Endometrial microvascular endothelial cells (primary cell): ENCODE measurements at regions not wholly inside any gene's neighbourhood (a gene's known extent, or its start where the extent isn't known, plus 50 kb on each side); places are given as distances from the start of the nearest gene placed in this dataset.

Experiments
- in situ Hi-C: cut with HindIII; loops from 2 replicates; pipeline ENCODE4 v1.10.0; 2017; ENCODE audit warnings: low sequenced_read_pairs, low pct_unique_long_range_greater_than_20kb; ENCODE audit errors: inconsistent ontology term

DNA sequence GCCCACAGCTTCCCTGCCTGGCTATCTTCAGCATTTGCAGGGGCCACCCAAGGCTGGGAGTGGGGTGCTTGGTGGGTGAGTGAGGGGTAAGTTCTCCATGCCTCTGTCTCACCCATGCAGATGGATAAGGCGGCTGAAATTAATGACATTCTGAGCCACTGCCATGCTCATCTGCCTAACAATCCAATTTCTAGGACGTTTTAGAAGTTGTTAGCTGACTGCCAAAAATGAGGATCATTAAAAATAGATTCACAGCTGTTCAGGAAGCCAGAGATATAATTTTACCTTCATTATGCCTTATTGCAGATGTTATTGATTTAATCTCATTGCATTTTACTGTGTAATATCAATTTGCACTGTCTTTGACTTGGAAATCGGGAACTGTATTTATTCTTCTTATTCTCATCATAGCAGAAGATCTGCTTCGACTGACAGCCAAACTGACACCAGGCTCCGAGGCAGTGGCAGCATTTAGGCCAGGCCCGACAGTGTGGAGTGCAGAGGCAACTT, 334.4 kb upstream of the NPVF start:
- in situ Hi-C loops, result no loop called here

DNA sequence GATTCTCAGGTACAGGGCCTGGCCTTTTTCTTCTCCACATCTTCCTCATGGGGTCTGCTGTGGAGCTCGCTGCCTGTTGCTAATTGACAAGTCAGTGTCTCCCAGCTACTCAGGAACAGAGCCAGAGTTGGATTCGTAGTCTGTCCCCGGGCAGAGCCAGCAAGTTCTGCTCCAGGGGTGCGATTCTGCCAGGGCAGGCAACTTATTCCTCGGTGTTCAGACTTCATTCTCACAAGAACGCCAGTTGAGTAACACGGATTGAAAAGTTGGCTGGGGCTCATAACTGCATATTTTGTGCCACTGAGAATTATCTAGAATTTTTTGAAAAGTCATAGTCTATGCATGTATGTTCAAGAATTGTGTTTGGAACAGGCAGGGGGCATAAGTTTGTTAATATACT, 336.7 kb upstream of the NPVF start:
- in situ Hi-C loops, result no loop called here

DNA sequence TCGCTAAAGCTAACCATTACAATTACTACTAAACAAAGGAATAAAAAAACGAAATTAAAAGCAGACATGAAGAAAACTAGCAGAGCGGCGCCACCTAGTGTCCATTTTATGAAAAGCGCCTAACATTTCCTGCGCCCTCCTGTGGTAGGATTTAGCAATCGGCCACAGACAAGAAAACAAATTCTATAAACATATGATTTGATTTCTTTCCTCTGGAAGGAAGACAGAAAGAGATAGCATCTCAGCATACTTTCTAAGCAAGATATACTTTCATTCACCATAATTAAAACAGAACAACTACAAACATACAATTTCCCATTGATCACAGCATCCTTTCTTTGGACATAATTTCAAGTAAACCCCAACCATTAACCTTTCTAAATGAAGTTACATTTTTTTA, 337.7 kb upstream of the NPVF start:
- in situ Hi-C loops, result no loop called here

DNA sequence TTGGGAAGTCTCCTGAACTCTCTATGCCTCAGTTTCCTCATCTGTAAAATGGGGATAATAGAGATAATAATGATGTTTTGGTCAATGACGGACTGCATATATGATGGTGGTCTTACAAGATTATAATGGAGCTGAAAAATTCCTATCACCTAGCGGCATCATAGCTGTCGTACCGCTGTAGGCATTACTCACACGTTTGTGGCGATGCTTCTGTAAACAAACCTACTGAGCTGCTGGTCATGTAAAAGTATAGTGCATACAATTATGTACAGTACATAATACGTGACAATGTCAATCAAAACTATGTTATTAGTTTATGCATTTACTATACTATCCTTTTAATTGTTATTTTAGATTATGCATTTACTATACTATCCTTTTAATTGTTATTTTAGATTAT, 339.1 kb upstream of the NPVF start:
- in situ Hi-C loops, result no loop called here

DNA sequence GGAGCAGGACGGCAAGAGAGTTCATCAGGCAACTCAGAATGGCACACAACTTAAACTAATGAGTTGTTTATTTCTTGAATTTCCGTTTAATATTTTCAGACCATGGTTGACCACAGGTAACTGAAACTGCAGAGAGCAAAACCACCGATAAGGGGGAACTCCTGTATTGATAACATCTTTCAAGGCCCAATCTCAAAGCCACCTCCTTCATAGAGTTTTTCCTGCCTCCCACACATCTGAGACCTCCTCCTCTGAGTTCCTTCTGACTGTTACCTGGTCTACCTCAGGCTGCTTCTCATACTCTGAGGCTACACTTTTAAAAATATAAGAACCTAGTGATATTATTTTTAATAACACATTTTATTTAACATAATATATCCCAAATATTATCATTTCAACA, 341.5 kb upstream of the NPVF start:
- in situ Hi-C loops, result no loop called here

DNA sequence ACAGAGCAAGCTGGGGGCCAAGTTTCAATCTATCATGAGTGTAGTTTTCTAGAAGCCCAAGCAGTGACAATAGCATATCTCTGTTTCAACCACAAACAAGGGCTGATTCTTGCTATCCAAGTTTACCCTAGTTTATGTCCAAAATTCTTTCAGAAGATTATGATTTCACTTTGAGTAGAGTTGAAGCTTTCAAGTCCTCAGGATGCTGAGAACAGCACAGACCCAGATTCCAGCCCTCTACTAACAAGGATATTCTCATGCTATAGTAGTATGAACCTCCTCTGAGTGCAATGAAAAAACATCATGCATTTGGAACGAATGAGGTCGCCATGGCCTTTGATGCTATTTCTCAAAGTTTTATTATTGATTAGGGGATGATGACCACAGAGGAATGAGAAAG, 344.1 kb upstream of the NPVF start:
- in situ Hi-C loops, result no loop called here

DNA sequence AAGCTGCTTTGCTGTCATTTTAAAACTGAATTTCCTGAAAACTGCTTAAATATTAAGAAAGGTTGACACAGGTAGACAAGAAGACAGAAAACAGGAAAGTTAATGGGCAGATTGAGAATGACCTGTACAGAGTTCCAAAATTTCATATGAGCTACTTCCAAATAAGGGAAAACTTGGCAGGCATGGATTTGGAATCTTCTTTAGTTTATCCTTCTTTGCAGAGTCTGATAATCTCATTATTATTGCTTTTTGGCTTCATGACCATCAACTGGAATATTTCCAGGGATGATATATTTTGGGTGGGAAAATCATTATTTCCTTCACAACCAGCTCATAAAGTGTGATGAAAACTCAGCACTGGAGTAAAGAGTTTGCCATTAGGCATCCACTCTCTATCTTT, 346.5 kb upstream of the NPVF start:
- in situ Hi-C loops, result no loop called here

DNA sequence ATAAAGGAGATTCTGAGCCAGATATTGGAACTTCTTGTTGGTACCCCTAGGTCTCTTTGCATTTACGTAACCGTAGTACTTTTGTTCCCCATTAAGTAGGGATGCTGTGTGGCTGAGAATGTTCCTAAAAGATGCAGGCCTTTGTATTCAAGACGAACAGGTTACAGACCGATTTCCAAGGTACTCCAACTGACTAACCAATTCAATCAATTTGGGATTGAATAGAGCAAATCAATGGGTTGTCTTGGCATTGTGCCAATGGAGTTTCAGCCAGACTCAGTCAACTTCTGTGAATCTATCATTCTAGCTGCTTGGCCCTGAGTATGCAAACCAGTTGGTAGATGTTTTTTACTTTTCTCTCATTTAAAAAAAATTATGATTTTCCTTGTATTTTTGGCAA, 347.3 kb upstream of the NPVF start:
- in situ Hi-C loops, result no loop called here

DNA sequence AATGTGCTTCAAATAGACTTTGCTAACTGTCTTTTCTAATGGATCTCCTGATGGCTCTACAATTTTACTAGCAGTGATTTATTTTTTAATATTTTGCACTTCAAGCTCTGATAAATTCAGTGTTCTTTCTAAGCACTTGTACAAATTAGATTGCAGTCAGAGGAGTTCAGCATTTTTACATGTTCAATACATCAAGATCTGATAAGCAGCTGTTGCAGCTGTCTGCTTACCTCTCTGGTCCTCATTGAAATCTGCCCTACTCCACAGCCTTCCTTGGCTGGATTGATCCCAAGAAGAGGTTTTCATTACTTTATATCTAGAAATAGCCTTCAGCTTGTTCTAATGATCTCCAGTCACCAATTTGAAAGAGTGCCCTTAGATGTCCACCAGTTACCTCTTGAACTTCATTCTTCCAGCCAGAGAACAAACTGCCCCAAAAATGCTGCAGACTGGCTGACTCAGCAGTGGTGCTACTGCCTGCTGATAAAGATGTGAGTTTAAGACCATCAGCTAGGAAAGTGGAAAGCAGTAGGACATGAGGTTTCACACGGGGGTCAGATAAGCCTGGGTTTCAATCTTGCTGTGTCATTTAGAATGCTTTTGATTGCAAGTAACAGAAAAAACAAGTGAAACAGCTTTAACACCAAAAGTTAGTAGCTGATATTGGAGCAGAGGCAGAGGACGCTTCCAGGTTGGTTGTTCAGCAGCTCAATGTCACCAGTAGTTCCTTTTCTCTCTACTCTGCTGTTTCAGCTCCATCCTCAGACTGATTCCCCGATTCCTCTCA, 350.9 kb upstream of the NPVF start:
- in situ Hi-C loops, result no loop called here

DNA sequence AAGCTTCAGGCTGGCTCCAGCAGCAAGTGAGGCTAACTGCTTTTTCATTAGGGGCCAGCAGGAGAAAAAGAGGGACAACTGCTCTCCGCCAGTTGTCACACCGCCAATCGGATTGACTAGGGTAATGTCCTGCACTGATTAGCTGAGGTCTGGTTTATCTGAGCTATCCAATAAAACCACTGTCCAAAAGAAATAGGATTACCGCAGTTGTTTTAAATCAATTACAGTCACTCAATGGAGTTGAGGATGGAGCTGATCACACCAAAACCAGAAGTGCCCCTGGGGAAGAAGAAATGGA, 351.4 kb upstream of the NPVF start:
- in situ Hi-C loops, result no loop called here

DNA sequence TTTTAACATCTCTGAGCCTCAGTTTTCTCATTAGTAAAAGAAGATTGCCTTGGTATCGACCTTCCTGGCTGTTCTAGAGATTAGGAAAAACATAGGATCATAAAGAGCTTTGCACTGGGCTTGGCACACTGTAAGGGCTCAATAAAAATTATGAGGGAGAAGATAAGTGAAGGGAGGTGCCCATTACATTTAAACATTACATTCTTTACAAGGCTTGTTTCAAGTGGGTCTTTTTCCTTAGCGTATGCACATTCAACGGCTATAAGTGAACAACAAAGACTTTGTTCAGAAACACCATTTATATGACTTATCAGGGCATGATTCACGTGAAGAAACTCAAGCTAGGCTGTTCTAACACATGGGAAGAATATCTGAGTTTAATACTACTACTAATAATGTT, 351.9 kb upstream of the NPVF start:
- in situ Hi-C loops, result no loop called here

DNA sequence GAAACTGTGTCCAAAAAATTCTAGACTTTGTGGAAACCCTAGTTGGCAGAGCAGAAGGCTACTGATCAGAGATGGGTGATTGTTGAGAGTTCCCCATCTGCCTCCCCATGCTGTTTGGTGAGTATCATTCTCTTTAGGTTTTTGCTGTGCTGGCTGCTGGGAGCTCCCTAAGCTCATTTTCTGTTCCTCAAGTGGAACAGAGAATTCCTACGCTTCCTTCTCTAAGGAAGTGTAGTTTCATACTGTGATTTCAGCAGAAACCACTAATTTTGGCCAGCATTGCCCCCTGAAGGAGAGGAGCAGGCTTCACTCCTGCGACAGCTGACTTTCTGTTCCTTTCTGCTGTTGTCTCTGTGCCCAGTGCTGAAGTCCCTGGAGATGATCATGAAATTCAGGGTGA, 355.3 kb upstream of the NPVF start:
- in situ Hi-C loops, result no loop called here

DNA sequence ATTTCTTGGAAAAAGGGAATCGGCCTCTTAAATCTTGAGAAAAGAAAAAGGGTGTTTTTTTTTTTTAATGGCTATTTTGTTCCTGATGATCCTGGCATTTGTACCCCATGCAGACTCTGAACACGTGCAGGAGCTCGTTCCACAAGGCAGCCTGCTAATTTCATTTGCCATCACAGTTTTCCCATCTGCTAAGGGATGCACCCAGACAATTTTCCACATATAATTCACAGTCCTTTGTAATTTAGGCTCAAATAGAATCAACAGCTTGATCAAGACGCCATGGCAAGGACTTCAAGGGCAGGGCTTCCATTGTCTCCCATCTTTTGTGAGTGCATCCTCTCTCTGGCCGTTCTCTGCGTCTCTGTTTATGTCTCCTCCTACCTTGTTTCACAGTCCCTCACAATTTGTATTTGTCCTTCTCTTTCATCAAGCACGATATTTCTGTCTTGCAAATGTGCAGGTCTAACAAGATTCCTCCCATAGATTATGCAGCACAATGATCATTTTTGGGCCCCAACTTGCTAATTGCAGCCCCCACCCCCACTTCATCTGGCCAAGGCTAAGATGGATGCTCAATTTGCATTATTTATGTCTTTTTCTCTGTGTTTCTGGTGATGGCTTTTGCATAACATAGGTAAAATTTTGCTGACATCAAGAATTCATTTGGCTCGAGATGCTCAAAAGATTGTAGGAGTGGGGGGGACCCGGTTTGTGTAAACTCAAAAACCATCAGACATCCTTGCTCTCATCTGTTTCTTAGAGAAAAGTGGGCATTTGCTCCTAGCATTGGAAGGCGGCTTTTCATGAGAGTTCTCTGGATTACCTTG, 356.0 kb upstream of the NPVF start:
- in situ Hi-C loops, result no loop called here

DNA sequence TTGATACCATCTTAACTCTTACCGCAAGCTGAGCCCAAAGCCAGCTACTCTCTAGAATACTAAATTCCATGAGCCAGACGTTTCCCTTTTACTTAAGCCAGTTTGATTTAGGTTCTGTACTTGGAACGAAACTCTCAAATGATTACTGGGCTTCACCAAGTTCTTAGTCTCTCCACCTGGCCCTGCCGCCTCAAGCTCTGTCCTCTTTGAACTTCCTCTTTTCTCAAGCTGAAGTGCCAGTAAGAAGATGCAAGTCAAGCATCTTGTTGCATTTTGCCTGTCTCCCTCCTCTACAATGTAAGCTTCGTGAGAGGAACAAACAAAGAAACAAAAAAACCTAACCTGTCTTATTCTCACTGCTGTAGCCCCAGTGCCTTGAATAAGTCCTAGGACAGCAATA, 358.2 kb upstream of the NPVF start:
- in situ Hi-C loops, result no loop called here

DNA sequence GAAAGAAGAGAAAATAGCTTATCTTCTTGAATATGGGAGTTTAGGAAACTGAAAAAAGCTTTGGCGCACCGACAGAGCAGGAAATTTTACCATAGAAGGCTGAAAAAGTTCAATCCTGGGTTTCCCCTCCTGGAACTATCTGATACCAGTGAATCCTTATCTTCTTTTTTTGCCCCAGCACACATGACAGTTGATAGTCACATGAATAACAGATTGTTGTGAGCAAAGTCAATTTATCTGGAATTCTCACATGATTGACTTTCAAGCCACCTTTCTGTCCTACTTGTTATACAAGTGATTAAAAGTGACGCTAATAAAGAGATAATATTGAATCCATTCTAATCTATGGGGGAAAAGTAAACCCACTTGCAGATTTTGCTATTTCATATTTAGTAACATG, 365.8 kb upstream of the NPVF start:
- in situ Hi-C loops, result no loop called here

DNA sequence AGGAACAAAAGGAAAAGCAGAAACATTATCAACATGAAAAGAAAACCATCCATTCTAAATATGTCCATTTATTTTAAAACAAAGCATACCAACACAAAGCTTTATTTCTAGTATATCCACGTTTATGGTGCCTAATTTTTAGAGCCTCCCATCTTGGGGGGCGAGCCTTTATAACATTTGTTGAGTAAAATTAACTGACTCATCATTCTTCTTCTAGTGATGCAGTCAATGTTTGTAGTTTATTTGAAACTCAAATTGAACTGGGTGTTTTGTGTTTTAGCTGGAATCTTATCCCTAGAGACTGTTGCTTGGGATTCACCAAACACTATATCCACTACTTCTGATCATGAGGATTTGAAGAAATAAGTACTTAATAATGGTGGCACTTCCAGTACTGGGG, 366.4 kb upstream of the NPVF start:
- in situ Hi-C loops, result no loop called here

DNA sequence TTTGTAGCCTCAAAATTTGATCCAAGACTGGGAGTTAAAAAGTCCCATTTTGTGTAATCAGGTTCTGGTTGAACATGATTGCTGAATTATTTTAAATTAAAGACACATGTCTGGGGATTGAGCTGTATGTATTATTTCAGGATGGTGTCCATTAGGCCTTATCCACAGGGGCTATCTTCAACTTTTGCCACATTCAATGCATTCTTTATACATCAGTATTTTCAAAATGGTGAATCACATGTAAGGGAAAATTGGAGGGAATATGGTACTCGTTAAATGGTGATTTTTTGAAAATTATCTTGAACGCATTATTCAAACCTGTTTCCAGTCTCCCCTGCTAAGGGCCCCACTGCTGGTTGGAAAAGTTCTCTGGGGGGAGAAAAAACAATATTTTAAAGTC, 367.7 kb upstream of the NPVF start:
- in situ Hi-C loops, result no loop called here

DNA sequence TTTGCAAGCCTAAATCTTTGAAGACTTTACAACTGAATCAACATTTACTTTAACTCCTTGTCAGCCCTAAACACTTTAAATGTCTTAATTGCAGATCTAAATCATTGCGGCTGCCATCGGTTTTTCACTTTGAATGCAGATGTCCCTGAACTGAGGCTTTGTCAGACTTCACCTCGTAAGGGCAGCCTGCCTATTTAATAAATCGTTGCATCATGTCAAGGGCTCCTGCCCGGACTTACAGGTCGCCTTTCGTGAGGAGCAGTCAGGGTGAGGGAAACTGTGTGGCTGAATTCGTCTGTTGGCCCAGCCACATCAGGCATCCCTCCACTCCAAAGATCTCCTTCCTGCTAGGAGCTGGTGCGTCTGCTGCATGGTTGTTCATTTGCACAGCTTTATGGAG, 368.2 kb upstream of the NPVF start:
- in situ Hi-C loops, result no loop called here

DNA sequence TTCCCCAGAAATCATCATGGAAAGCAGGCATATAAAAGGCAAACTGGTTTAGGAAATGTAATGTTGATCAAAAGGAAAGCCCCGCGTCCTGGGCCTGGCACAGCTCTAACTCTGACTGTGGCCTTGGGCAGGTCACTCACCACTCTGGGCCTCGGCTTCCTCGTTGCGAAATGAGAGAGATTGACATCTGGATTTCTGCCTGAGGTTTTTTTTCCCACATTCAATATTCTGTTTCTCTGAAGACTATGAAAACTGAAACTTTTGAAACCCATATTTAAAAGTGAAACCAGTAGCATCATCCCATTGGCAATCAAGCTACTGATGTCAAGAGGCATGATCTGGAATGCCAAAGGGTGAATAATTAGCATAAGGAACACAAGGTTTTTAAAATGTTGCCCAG, 369.7 kb upstream of the NPVF start:
- in situ Hi-C loops, result no loop called here

DNA sequence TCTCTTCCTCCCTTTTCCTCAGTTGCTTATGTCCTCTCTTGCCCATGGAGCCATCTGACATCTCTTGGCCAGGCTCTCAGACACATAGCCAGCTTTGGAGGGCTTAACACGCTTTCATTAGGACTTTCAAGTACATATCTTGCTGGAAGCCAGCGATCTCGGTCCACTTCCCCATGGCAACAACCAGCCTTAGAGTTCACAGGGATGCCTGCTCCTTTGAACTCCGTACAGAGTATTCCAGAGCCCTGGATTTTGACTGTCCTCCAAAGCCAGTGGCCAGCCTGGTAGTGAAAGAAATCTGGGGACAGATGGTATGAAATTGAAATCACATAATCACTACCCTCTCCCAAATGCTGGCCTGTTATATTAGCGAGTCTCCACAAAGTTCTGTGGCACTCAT, 370.5 kb upstream of the NPVF start:
- in situ Hi-C loops, result no loop called here
